GM21619 (cell line): ENCODE measurements at regions not wholly inside any gene's neighbourhood (a gene's known extent, or its start where the extent isn't known, plus 50 kb on each side); places are given as distances from the start of the nearest gene placed in this dataset.

Experiments
- ATAC-seq: cut with Tn5 transposase; IDR thresholded peaks from one replicate; pipeline ENCODE4 v1.9.1; 2021; ENCODE audit not compliant: unreplicated experiment

DNA sequence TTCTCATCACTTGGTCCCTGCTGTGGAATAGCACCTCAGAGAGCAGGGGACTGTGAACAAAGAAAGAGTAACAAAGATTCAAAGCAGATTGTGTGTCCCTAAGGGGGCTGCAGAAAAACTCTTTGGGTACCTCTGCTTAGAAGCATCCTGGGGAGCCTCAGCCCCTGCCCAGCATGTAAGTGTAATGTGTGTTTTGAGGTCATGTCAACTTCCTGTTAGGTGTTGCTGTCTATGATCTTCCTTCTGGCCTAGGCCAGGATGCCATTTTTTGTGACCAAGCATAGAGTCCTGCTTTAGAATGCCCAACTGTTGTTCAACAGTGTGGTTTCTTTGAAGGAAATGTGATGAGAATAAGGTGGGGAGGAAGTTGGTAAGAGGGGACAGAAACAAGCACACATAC lies 77.1 kb upstream of the BCL6 start:
- ATAC-seq: no peak

GRCh38 chr3:187823746-187824145 lies 78.5 kb upstream of the BCL6 start:
- no peak for ATAC-seq

DNA sequence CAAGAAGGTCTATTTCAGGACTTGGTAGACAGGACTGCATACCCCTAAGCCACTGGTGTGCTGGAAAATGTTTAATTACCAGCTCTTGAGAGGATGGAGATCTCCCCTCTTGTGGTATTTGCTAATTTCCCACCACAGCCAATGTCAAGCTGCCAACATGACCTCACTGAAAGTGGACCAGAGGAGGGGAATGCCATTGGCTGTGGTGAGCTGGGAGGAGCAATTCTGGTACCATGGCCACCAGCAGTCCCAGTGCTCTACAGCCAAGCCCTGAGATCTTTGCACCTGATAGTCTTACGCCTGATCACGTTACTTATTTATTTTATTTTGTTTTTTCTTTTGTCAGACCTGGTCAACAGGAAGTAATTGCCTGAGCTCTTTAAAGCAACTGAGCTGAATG lies 82.5 kb upstream of the BCL6 start:
- ATAC-seq: no peak

DNA sequence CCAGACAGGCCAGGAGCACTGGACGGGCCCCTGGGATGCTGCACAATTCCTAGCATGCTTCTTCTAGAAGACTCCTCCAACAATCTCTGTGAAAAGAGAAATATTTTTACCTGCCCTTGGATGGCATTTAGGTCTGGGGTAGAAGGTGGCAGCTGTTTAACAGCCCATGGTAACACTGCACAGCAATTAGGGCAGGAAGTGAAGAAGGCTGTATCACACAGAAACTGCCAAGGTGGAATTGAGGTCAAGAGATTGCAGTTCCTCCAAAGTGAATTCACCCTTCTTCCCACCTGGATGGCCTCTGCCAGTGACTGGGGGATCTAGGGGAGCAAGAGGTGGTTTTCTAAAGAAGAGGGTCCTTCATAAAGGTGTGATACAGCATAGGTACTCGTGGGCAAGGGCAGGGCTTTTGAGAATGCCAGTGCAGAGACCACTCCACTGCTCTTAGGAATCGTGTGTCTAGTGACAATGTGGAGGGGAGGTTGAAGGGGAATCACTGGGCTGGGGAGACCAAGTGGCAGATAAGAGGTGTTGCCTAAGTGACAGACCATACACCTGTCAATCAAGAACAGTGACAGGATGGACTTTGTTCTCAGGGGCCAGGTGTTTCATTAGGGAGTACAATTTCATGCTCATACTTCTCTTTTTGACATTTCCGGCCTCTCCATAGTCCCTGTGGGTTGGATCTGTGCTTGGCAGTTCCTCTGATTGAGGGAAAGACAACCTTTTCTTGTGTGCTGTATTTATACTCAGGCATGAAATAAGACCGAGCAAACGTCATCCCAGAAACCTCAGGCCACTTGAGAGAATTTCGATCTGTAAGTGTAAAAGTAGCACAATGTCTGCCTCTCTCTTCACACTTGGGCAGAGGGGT lies 83.5 kb upstream of the BCL6 start:
- ATAC-seq: peak; percentile 57

- ATAC-seq: no peak
Observed at GRCh38 chr3:187830181-187830580, 84.9 kb upstream of the BCL6 start.

- no peak for ATAC-seq
Observed at GRCh38 chr3:187831125-187832051, 86.1 kb upstream of the BCL6 start.

DNA sequence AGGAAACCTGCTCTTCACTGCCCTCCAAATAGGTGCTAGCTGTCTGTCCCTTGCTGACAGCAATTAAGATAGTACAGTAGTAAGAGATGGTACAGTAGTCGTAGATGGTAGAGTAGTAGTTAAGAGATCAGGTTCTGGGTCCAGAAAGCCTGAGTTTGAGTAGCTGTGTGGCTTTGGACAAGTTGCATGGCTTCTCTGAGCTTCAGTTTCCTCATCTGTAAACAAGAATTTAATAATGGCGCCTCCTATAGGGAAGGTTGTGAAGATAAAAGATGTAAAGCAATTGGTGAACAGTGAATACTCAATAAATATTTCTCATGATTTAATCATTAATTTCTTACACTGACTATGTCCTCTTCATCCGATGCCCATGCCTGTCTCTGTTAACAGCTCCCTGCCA lies 86.9 kb upstream of the BCL6 start:
- ATAC-seq: no peak

- ATAC-seq: no peak
Observed at GRCh38 chr3:187833375-187833774, 88.1 kb upstream of the BCL6 start.

DNA sequence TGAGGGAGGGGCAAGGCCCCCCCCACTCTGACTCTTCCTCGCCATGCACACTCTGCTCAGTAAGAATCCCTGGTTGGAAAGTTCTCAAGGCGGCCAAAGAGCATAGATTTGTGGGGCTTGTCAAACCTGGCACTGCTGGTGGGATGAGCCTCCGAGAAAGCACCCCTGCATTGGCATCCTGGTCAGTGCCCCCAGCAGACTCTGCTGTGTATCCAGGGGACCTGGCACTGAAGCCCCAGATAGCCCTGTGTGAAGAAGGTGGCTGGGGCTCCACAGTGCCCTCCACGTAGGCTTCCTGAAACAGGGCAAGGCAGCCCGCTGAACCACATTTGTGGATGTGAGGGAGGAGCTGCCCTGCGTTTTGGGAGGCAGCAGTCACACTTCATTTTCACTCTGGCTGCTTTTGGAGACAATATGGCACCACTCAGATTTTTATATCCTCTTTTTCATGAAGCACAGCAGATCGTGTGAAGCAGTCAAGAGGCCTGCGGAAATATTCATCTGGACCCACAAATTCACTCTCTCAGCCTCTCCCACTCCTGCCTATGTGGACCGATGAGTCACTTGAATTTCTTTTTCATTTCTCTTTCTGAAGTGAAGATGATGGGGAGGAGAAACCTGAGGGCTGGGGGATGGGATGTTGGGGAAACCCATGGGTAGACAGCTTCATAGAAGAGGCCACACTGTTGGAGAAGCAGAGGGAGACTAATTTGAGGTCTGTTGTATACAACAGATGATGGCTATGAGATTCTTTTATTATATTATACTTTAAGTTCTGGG lies 88.7 kb upstream of the BCL6 start:
- no peak for ATAC-seq

DNA sequence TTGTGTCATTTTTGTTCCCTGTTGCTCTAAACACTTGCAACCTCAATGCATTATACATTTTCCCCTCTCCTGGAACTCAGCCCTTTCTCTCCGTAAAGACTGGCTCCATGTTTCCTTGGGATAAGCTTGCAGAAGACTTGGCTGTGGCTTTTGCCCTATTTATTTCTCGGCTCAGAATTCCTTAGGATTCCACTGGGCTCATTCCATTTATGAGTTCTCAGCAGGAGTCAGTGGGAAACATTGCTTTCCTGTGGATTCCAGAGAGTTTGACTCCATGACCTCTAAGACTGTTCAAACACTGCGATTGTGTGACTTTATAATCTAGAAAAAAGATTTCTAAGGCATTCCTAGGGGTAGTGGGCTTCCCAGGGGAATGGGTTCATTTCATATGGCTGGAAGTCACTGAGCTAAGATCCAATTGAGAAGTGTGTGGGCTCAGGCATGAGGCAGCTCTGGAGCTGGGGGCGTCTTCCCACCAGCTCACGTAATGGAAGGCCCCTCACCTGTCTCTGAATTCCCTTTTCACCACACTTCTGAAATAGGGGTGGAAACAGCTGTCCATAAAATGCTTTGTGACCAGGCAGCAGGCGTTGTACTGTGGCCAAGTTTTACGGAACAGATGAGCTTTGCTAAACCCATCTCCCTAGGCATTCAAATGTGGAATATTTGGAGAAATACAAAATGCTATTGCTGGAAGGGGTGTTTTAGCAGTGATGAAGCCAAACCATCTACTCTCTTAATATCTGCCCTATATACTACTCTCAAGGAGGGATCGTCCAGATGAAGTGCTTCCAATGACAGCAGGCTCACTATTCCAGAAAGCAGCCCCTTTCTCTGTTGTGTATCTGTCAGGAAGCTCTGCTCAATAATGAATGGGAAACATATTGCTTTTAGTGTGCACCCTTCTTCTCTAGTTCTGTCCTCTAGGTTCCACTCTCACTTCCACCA lies 91.8 kb upstream of the BCL6 start:
- ATAC-seq: no peak

GRCh38 chr3:187838016-187838540 lies 92.8 kb upstream of the BCL6 start:
- no peak for ATAC-seq

DNA sequence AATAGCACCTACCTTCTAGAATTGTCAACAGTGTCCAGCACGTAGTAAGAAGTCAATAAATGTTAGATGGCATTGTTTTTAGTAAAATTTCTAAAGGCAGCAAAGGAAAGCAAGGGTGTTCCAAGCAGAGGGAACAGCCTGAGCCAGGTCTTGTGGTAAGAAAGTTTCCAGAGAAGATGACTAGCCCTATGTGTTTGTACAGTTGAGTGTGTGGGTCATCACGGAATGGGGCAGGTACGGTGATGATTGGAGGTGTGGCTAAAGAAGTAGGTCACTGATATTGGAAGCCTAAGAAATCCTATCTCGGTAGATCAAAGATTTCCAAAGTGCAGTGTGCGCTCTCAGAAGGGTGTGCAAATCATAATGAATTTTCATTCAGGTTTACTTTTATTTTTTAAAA lies 94.2 kb upstream of the BCL6 start:
- no peak for ATAC-seq

- ATAC-seq: no peak
Observed at GRCh38 chr3:187840856-187841255, 95.6 kb upstream of the BCL6 start.

DNA sequence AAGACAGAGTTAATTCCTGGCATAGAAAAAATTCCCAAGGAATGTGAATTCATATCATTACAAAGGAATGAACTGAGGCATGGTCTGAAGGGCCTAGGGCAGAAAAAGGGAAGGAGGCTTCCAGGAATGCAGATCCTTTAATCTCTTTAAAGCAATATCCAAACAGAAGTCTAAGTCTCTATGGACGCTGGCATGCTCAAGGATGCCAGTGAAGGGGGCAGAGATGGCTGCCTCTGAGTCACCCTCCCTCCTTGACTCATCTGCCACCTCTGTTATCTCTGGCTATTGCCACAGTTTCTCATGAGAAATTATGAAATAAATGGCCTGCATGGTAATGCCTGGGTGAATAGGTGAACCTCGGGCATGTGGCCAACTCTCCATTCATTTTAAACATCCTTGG lies 96.3 kb upstream of the BCL6 start:
- no peak for ATAC-seq

DNA sequence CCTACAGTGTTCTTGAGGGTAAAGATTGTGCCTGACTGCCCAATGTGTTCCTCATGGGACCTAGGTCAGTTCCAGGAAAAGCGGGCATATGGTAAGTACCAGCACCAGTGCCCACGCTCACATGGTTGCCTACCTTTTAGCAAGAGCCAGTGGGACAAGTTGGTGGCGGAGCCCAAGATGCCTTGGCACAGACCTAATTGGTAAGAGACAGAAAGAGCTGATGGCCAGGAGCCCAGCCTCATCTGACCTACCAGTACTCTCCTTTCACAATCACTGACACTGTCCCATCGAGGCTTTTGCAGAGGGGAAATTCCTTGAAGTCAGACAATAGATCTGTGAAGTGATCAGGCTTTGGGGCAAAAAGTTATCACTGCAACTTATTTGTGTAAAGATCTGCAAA lies 98.4 kb upstream of the BCL6 start:
- ATAC-seq: no peak

GRCh38 chr3:187844708-187845107 lies 99.4 kb upstream of the BCL6 start:
- no peak for ATAC-seq

DNA sequence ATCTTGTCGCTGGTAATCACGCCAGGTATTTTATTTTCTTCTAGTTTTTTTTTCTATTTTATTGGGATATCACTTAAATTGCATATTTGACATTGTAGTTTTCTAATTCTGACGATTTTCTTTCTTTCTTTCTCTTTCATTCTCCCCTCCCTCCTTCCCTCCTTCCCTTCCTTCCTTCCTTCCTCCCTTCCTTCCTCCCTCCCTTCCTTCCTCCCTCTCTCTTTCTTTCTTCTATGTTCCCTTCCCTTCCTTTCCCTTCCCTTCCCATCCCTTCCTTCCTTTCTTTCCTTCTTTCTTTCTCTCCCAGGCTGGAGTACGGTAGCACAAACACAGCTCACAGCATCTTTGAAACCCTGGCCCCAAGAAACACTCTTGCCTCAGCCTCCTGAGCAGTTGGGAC lies 100.6 kb upstream of the BCL6 start:
- ATAC-seq: no peak

GRCh38 chr3:187848401-187848800 lies 103.1 kb upstream of the BCL6 start:
- ATAC-seq: no peak

- ATAC-seq: no peak
Observed at GRCh38 chr3:187849016-187849654, 103.9 kb upstream of the BCL6 start.
